NCI-H187 treated with DMSO at 0.1 percent for 48 hours (cell line): ENCODE measurements at regions not wholly inside any gene's neighbourhood (a gene's known extent, or its start where the extent isn't known, plus 50 kb on each side); places are given as distances from the start of the nearest gene placed in this dataset.
"Not testable (repeated sequence)": the region's sequence is repeated elsewhere in the genome, so short reads cannot be mapped to it uniquely, and the experiment has no call there.

Experiments used
- DNase-seq: peaks from one replicate; lab custom pipeline; 2025; lab: John Stamatoyannopoulos, UW

GRCh38 chr16:29258946-29259634 is 147.4 kb downstream of the NPIPB11 start:
- DNase-seq = not testable (repeated sequence)

GRCh38 chr16:29257419-29258336 is 148.8 kb downstream of the NPIPB11 start:
- not testable (repeated sequence) for DNase-seq

GRCh38 chr16:29256501-29256981 is 150.0 kb downstream of the NPIPB11 start:
- DNase-seq = no peak

DNA sequence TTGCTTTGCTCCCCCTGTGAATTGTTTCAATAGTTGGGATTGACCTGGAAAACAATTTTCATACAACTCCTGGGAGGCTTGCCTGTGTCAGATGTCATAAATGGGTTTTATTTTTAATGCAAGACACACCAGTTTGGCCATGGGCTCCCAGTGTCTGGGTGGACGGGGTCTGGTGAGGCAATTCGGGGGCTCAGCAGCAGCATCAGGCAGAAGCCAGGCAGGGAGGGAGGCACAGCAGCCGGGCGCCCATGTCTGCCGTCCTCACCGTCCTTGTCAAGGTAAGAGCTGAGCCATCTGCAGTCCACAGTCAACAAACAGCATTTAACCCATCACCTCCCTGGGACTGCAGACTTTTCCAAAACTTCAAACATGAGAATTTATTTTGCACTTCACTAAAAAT is 150.6 kb downstream of the NPIPB11 start:
- not testable (repeated sequence) for DNase-seq

GRCh38 chr16:29255496-29255796 is 151.1 kb downstream of the NPIPB11 start:
- not testable (repeated sequence) for DNase-seq

GRCh38 chr16:29254676-29255495 is 151.6 kb downstream of the NPIPB11 start:
- DNase-seq = no peak

DNA sequence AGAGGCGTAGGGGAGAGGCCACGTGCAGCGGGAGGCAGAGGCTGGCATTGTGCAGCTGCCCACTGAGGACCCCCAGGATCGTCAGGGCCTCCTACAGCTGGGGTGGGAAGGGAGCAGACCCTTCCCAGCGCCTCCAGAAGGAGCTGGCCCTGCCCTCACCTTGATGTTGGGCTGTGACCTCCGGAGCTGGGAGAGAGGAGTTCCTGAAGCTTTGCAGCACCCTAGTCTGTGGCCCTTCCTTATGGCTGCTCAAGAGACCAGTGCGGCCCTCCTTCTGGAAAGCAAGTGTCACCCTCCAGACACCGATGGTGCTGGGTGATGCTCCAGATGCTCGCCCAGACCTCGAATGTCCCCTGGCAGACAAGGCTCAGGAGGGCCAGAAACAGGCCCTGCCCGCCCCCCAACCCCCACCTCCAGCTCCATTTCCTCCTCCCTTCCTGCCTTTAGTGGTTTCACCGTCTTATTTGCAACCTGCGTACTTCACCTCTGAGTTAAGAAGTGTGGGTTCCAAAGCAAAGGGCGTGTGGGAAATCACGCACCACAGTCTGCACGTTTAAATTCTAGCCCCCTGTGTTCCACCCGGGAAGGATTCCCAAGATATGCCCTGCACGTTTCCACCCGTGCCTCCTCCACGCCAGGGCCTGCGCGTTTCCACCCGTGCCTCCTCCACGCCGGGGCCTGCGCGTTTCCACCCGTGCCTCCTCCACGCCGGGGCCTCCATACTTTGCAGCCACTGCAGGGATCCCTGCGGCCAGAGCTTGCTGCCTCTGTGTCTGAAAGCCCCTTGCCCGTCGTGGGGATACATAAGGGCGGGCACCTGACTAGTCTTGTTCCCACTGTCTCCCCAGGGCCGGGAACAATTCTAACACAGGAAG is 152.6 kb downstream of the NPIPB11 start:
- not testable (repeated sequence) for DNase-seq

DNA sequence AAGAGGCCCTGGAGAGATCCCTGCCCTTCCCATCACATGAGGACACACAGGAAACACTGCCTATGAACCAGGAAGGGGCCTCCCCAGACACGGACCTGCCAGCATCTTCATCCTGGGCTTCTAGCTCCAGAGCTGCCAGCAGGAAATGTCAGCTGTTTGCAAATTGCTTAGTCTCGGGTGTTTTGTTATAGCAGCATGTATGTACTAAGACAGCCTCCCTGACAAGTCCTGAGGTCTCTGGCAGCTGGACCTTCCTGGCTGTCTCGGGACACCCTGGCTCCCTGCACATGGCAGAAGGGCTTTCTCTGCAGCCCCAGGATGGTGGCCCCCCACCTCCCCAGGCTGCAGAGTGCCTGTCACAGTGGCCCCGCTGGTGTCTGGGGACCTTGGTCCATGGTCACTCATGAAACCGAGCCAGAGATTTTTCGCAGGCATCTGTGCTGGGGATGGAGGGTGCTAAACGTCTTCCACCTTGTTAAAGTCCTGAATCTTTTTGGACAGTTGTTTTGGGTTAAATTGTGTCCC is 153.4 kb downstream of the NPIPB11 start:
- not testable (repeated sequence) for DNase-seq

GRCh38 chr16:29252311-29252710 is 154.2 kb downstream of the NPIPB11 start:
- DNase-seq = not testable (repeated sequence)

DNA sequence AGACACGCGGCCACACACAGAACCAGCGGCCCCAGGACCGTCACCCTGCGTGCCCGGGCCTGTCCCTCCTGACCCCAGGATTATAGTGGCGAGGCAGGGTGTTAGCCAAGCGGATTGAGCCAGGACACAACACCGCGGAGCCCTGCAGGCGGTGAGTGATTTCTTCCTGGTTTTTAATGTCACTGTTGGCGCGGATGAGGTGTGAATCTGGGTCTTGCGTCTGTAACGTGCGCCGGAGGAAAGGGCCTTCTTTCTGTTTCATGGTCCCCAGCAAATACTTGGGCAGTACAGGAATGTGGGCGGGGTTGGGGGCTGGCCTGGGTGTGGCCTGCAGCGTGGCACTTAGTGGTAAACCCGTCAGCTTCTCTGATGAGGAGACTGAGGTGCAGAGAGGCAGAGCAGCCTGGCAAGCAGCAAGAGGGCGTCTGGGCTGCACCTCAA is 154.9 kb downstream of the NPIPB11 start:
- not testable (repeated sequence) for DNase-seq

GRCh38 chr16:29250923-29251434 is 155.5 kb downstream of the NPIPB11 start:
- DNase-seq = not testable (repeated sequence)

GRCh38 chr16:29250469-29250868 is 156.0 kb downstream of the NPIPB11 start:
- DNase-seq = not testable (repeated sequence)

DNA sequence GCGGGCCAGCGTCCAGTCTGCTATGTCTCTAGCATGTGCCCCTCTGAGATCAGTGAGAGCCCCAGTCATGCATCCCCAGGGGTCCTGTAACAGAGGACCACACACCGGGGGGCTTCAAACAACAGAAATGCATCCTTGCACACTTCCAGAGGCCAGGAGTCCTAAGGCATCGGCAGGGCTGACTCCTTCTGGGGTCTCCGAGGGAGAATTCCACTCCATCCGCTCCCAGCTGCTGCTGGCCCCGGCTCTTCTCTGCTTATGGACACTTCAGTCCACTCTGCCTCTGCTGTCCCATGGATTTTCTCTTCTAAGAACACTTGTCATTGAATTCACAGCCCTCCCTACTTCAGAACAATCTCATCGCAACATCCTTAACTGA is 157.6 kb downstream of the NPIPB11 start:
- not testable (repeated sequence) for DNase-seq

DNA sequence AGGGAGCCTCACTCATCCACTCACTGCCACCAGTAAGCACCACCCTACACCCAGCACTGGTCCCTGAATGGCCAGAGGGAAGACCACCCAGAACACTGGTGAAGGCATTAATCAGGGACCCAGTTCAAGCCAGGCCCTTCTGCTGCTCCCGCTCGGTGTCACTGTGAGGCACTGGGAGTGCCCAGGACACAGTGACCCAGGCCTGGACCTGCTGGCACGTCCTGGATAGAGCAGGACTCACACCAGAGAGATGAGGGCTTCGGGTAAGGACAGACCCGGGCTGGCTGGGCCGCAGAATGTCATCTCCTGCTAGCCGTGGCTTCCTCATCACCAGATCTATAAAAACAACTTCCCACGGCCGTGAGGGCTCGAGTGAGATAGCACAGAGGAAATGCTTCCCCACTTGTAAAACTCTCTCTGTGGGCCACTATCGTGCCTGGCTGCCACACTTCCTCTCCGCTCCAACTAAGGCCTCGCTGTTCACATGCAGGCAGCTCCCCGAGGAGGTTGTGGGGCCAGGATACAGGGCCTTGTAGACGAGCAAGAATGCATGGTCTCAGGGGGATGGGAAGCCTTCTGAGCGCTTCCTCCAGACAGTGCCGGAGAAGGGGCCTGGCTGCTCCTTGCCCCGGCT is 158.1 kb downstream of the NPIPB11 start:
- not testable (repeated sequence) for DNase-seq

GRCh38 chr16:29246091-29246490 is 160.4 kb downstream of the NPIPB11 start:
- not testable (repeated sequence) for DNase-seq

DNA sequence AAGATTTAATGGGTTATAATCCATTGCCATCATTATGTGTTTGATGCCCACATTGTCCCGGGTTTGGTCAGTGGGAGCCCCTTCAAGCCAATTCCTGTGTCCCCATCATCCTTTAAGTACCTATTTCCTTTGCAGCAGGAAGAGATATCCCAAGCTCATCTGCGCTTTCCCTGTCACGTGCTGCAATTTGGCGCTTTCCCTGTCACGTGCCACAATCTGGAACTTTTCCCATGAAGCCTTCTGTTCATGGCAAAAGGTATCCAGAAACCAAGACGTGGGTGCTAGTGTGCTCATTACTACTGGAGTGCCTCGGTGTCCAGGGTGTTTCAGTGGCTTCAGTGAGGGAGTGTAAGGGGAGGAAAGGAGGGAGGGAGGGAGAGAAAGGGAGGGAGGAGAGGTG is 168.5 kb downstream of the NPIPB11 start:
- DNase-seq = no peak

DNA sequence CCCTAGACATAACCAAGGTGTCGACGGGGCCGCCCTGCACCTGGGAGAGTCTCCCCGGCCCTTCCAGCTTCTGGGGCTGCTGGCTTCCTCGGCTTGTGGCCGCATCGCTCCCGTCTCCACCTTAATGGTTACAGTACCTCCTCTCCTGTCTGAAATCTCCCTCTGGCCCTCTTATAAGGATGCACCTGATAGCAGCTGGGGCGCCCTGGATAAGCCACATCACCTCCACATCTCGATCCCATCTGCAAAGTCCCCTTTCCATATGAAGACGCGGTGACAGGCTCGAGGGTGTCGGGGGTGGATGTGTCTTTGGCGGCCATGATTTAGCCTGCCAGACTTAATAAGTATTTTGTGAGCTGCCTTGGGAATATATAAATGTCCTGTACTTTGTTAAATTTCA is 169.0 kb downstream of the NPIPB11 start:
- not testable (repeated sequence) for DNase-seq

GRCh38 chr16:29237023-29237422 is 169.5 kb downstream of the NPIPB11 start:
- not testable (repeated sequence) for DNase-seq

DNA sequence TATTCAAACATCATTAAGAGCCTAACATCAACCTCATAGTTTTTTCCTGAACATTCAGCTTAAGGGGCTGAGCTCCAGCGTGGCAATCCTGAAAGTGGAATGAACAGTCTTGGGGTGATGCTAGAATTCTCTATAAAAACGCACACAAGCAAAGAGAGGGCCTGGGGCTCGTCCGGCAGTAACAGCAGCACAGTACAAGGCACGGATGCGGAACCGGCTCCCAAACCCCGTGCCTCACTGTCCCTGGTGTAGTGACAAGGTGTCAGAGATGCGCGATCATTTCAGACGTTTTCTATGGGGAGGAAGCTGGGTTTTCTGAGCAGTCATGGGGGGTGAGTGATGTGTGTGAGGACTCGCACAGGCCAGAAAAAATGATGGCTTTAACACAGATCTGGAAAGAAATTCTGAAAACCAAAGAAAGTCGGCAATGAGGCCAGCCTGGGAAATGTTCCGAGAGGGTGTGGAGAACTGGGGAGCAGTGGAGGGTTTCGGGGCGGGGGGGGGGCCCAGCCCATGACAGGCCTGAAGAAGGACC is 170.6 kb downstream of the NPIPB11 start:
- DNase-seq = not testable (repeated sequence)
